PC-3 (cell line): ENCODE measurements at regions not wholly inside any gene's neighbourhood (a gene's known extent, or its start where the extent isn't known, plus 50 kb on each side); places are given as distances from the start of the nearest gene placed in this dataset.

ENCODE experiments used
- ATAC-seq: fragments of 200-7000 bp; cut with Tn5 transposase; 2 replicates; pipeline ENCODE4 v1.9.1; 2020; ENCODE audit warnings: mild to moderate bottlenecking, moderate library complexity
- BruUV-seq: library from RNA; stranded (reverse); fragments of 400-500 nt; replicated peaks from 2 replicates; lab custom pipeline; 2021; lab: Mats Ljungman, UMichigan
- CTCF ChIA-PET: fragments of 300-600 bp; sonication (Branson Sonifier 250); formaldehyde crosslinking; loops from one replicate; lab custom pipeline; 2022; ENCODE audit warnings: antibody characterized with exemption; lab: Charles Lee
- POLR2A ChIA-PET: fragments of 300-600 bp; sonication (Branson Sonifier 250); formaldehyde crosslinking; loops from one replicate; lab custom pipeline; 2022; ENCODE audit warnings: antibody characterized with exemption; ENCODE audit not compliant: unreplicated experiment; lab: Charles Lee
- DNase-seq: peaks from one replicate; pipeline ENCODE4 v3.0.0-alpha.2; 2015
- H2AFZ ChIP-seq: fragments of 300-600 bp; sonication (generic); 2 replicates; pipeline ENCODE4 v1.6.0; 2016; ENCODE audit warnings: antibody characterized with exemption, low read length
- H3F3A ChIP-seq: fragments of 300-600 bp; sonication (generic); one replicate; pipeline ENCODE4 v1.6.0; 2017; ENCODE audit warnings: antibody characterized with exemption, low read length, control low read depth, mild to moderate bottlenecking; ENCODE audit not compliant: unreplicated experiment
- H3K27ac ChIP-seq: fragments of 300-600 bp; sonication (generic); 2 replicates; pipeline ENCODE4 v1.5.1; 2016; ENCODE audit warnings: mild to moderate bottlenecking, low read length
- H3K27me3 ChIP-seq: fragments of 300-600 bp; sonication (generic); 2 replicates; pipeline ENCODE4 v1.6.1; 2016; ENCODE audit warnings: low read length, mixed read lengths
- H3K36me3 ChIP-seq: fragments of 300-600 bp; sonication (generic); 2 replicates; pipeline ENCODE4 v1.6.1; 2016; ENCODE audit warnings: low read depth, mixed run types, low read length, mixed read lengths
- H3K4me1 ChIP-seq: fragments of 300-600 bp; sonication (generic); 2 replicates; pipeline ENCODE4 v1.5.1; 2016; ENCODE audit warnings: low read length; ENCODE audit not compliant: insufficient read depth
- H3K4me2 ChIP-seq: fragments of 300-600 bp; sonication (generic); 2 replicates; pipeline ENCODE4 v1.6.0; 2016; ENCODE audit warnings: low read length
- H3K4me3 ChIP-seq: fragments of 300-600 bp; sonication (generic); 2 replicates; pipeline ENCODE4 v1.5.1; 2016; ENCODE audit warnings: mild to moderate bottlenecking, low read length, mixed read lengths
- H3K79me2 ChIP-seq: fragments of 300-600 bp; sonication (generic); 2 replicates; pipeline ENCODE4 v1.6.1; 2017; ENCODE audit warnings: low read length, mixed read lengths
- H3K9ac ChIP-seq: fragments of 300-600 bp; sonication (generic); 2 replicates; pipeline ENCODE4 v1.6.0; 2016; ENCODE audit warnings: mild to moderate bottlenecking, low read length
- H3K9me2 ChIP-seq: fragments of 300-600 bp; sonication (generic); replicated peaks from 2 replicates; pipeline ENCODE4 v1.6.1; 2016; ENCODE audit warnings: mixed run types, low read length, mixed read lengths
- H3K9me3 ChIP-seq: fragments of 300-600 bp; sonication (generic); 2 replicates; pipeline ENCODE4 v1.6.1; 2016; ENCODE audit warnings: low read length, mixed read lengths
- H4K20me1 ChIP-seq: fragments of 300-600 bp; sonication (generic); 2 replicates; pipeline ENCODE4 v1.6.1; 2016; ENCODE audit warnings: low read length, mixed read lengths
- CTCF ChIP-seq: fragments of 300-600 bp; sonication (generic); conservative IDR thresholded peaks from 2 replicates; pipeline ENCODE4 v1.5.1; 2017; ENCODE audit warnings: antibody characterized with exemption, low read depth, mild to moderate bottlenecking, low read length
- EZH2 ChIP-seq: fragments of 300-600 bp; sonication (generic); IDR thresholded peaks from one replicate; pipeline ENCODE4 v1.6.1; 2017; ENCODE audit warnings: antibody characterized with exemption, mild to moderate bottlenecking, low read length; ENCODE audit not compliant: unreplicated experiment
- EZH2phosphoT487 ChIP-seq: fragments of 300-600 bp; sonication (generic); IDR thresholded peaks from 2 replicates; pipeline ENCODE4 v1.6.1; 2018; ENCODE audit warnings: mild to moderate bottlenecking, antibody characterized with exemption, low read length, borderline replicate concordance
- intact Hi-C: fragments of 100-400 bp; cut with micrococcal nuclease; formaldehyde crosslinking; loops from 2 replicates; pipeline ENCODE4 v1.9.0; 2023

DNA sequence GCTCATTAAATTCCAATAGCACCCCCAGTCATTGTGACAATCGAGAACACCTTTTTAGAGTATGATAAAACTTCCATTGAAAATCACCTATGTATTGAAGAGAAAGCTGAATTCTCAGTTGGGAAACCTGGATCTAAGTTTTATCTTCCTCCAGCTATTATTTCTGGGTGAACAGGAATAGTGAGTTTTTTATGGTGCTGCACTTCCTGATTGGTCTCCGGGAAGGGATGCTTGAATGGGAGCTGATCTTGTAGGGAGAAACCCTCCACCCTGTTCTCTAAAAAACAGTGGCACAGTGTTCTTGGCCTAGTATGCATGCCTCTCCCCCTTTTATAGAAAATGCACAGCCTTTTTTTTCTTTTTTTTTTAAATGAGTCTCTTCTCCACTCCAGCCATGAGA is 112.2 kb downstream of the ACTBL2 start:
- no peaks in the 10 kb centered on the region for H3K36me3 ChIP-seq
- BruUV-seq = no TSS peak
- H3K4me3 ChIP-seq = no peak overlapping the region
- no peaks in the 10 kb centered on the region for H3K9me3 ChIP-seq
- H3K27ac ChIP-seq = no peak overlapping the region
- ATAC-seq (no peak), DNase-seq (peak; percentile 51)
- no peak overlapping the region for H3K4me2 ChIP-seq
- ChIA-PET CTCF (no interaction called here), POLR2A (no interaction called here)
- no peaks in the 10 kb centered on the region for H3F3A ChIP-seq
- no peak for TF ChIP-seq EZH2phosphoT487
- TF ChIP-seq CTCF = no peak
- no peak for TF ChIP-seq EZH2
- no peaks in the 10 kb centered on the region for H3K27me3 ChIP-seq
- H3K4me1 ChIP-seq = peaks cover 29% of the 10 kb centered on the region
- H2AFZ ChIP-seq = no peak overlapping the region
- H3K79me2 ChIP-seq = no peaks in the 10 kb centered on the region
- H4K20me1 ChIP-seq = no peaks in the 10 kb centered on the region
- no peaks in the 10 kb centered on the region for H3K9me2 ChIP-seq
- H3K9ac ChIP-seq = no peak overlapping the region
- intact Hi-C loops = no loop called here

DNA sequence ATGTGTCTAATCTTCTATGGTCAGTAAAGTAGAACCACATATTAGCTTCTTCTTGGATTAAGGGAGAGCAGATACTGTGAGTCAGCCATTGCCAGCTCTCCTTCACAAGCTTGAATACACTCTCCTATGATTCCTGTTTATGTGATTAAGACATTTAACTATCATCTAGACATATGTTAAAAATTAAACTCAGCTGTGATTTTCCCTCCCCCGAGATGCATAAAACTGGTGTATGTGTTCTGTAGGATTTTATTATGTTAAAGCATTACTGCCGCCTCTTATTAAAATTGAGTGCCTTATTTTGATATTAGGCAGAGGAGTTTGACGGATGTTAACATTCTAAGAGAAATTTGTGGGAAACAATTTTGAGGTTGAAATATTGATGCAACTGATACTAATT is 114.6 kb downstream of the ACTBL2 start:
- H4K20me1 ChIP-seq = no peaks in the 10 kb centered on the region
- ATAC-seq = peak; percentile 14; the same call in 1 of the 2 replicates
- no peaks in the 10 kb centered on the region for H3K9me2 ChIP-seq
- no peaks in the 10 kb centered on the region for H3F3A ChIP-seq
- no peak for TF ChIP-seq EZH2phosphoT487
- no peak for TF ChIP-seq CTCF
- peak overlapping the region; percentile 80 for H3K27ac ChIP-seq
- no peak overlapping the region for H3K4me3 ChIP-seq
- no peaks in the 10 kb centered on the region for H3K27me3 ChIP-seq
- H3K4me2 ChIP-seq = 0 out of 2 replicates have a peak overlapping the region, but pooled peaks have one; percentile 59
- DNase-seq = peak; percentile 3
- no peaks in the 10 kb centered on the region for H3K79me2 ChIP-seq
- peaks cover 34% of the 10 kb centered on the region for H3K4me1 ChIP-seq
- H3K9me3 ChIP-seq = no peaks in the 10 kb centered on the region
- no peak overlapping the region; the same call in 1 of the 2 replicates for H3K9ac ChIP-seq
- no peak overlapping the region for H2AFZ ChIP-seq
- intact Hi-C loops = no loop called here
- no TSS peak for BruUV-seq
- CTCF ChIA-PET = no interaction called here
- H3K36me3 ChIP-seq = no peaks in the 10 kb centered on the region
- POLR2A ChIA-PET = no interaction called here

DNA sequence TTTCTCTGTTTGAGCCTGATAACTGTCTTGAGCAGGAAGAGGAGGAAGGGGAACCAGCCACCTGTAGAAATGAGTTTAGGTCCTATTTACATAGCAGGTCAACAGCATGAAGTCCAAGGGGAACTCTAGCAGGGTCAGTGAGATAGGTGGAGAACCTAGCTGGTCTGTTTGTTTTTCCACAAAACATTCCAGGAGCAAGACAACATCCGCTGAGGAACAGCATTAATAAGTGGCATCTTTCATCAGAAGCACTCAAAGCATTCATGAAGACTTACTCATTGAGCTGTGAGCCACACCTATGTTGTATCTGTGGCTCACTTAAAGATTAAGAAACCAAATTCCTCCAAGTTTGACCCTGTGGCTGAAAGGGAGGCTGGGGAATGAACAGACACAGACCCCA is 115.9 kb downstream of the ACTBL2 start:
- BruUV-seq = no TSS peak
- no peak overlapping the region for H2AFZ ChIP-seq
- peak overlapping the region; percentile 44 for H3K9ac ChIP-seq
- no peaks in the 10 kb centered on the region for H3K9me2 ChIP-seq
- no peaks in the 10 kb centered on the region for H3K36me3 ChIP-seq
- H3K79me2 ChIP-seq = no peaks in the 10 kb centered on the region
- TF ChIP-seq EZH2phosphoT487 (no peak), CTCF (no peak)
- H3K9me3 ChIP-seq = no peaks in the 10 kb centered on the region
- ATAC-seq (peak; percentile 95), DNase-seq (peak; percentile 86)
- intact Hi-C loops = loop anchor here (1.0 to 2.0 kb wide), 3 partner anchors 17 to 68 kb away; no protein-coding TSS in a partner anchor
- H3K27me3 ChIP-seq = no peaks in the 10 kb centered on the region
- no peak overlapping the region for H3K4me3 ChIP-seq
- H3K4me1 ChIP-seq = peaks cover 34% of the 10 kb centered on the region
- POLR2A ChIA-PET = interaction anchor here (0.8 kb wide), 1 partner anchor 46 kb away, joined by 10 read pairs; no protein-coding TSS in a partner anchor
- H4K20me1 ChIP-seq = no peaks in the 10 kb centered on the region
- H3F3A ChIP-seq = no peaks in the 10 kb centered on the region
- CTCF ChIA-PET = interaction anchor here (1.0 kb wide), 1 partner anchor 69 kb away, joined by 5 read pairs; no protein-coding TSS in a partner anchor
- H3K27ac ChIP-seq = peak overlapping the region; percentile 80
- H3K4me2 ChIP-seq = peak overlapping the region; percentile 59
